H1 (cell line): ENCODE measurements at regions not wholly inside any gene's neighbourhood (a gene's known extent, or its start where the extent isn't known, plus 50 kb on each side); places are given as distances from the start of the nearest gene placed in this dataset.

ENCODE experiments used
- CTCF ChIA-PET: fragments of 300-600 bp; sonication (Branson Sonifier 250); formaldehyde crosslinking; loops from one replicate; lab custom pipeline; 2021; ENCODE audit not compliant: partially characterized antibody; lab: Charles Lee
- POLR2A ChIA-PET: fragments of 300-600 bp; sonication (Branson Sonifier 250); formaldehyde crosslinking; loops from one replicate; lab custom pipeline; 2021; ENCODE audit warnings: inconsistent platforms; ENCODE audit not compliant: partially characterized antibody; lab: Charles Lee
- DNase-seq, 2 experiments: peaks; one replicate each; pipeline versions ENCODE4 v3.0.0 to v3.0.0-alpha.2; 2010 to 2022; ENCODE audit warnings: low spot score in 2 of 2, low read depth in 1 of 2, mixed read lengths in 1 of 2
- FAIRE-seq: peaks from 2 replicates; lab custom pipeline; 2011; peaks lifted over from hg19 to GRCh38; lab: Jason Lieb, UNC
- H2AFZ ChIP-seq: 2 replicates; pipeline ENCODE4 v1.8.1; 2012; ENCODE audit warnings: low read length, inconsistent platforms
- H2AK5ac ChIP-seq: 2 replicates; pipeline ENCODE4 v1.6.1; 2013; ENCODE audit warnings: low read depth, low read length
- H2BK120ac ChIP-seq: replicated peaks from 2 replicates; pipeline ENCODE3; 2013; ENCODE audit warnings: low read depth, low read length, inconsistent platforms
- H2BK12ac ChIP-seq: 2 replicates; pipeline ENCODE4 v1.6.1; 2013; ENCODE audit warnings: low read depth, low read length
- H2BK15ac ChIP-seq: 2 replicates; pipeline ENCODE4 v1.6.1; 2013; ENCODE audit warnings: low read length
- H2BK20ac ChIP-seq: 2 replicates; pipeline ENCODE4 v1.6.1; 2013; ENCODE audit warnings: low read length
- H2BK5ac ChIP-seq: 2 replicates; pipeline ENCODE4 v1.6.1; 2013; ENCODE audit warnings: low read depth, low read length
- H3K14ac ChIP-seq: 2 replicates; pipeline ENCODE4 v1.6.1; 2013; ENCODE audit warnings: inconsistent platforms; ENCODE audit not compliant: insufficient read length
- H3K18ac ChIP-seq: 2 replicates; pipeline ENCODE4 v1.6.1; 2013; ENCODE audit warnings: low read length; ENCODE audit errors: extremely low read depth
- H3K23ac ChIP-seq: 2 replicates; pipeline ENCODE4 v1.6.1; 2013; ENCODE audit warnings: inconsistent platforms; ENCODE audit not compliant: insufficient read length
- H3K23me2 ChIP-seq: 2 replicates; pipeline ENCODE4 v1.6.1; 2013; ENCODE audit warnings: low read depth, low read length
- H3K27ac ChIP-seq: 2 replicates; pipeline ENCODE4 v1.6.1; 2011; ENCODE audit warnings: low read depth, low read length, inconsistent platforms
- H3K27me3 ChIP-seq, 4 experiments: replicated peaks in 1 of 4; 1 replicate in 1 of 4; 2 replicates in 3 of 4; pipeline versions ENCODE4 v1.6.1 to v1.8.1; 2011 to 2013; ENCODE audit warnings: low read length in 3 of 4, mild to moderate bottlenecking in 3 of 4, inconsistent platforms in 2 of 4, mixed read lengths in 2 of 4, moderate library complexity in 1 of 4; ENCODE audit not compliant: control insufficient read depth in 3 of 4, insufficient read depth in 3 of 4; ENCODE audit errors: extremely low read depth in 1 of 4
- H3K36me3 ChIP-seq, 4 experiments: 2 replicates each; pipeline versions ENCODE4 v1.6.1 to v1.8.1; 2011 to 2013; ENCODE audit warnings: mild to moderate bottlenecking in 4 of 4, low read length in 3 of 4, moderate library complexity in 2 of 4, control low read depth in 1 of 4, inconsistent platforms in 1 of 4; ENCODE audit not compliant: insufficient read depth in 4 of 4, control insufficient read depth in 2 of 4
- H3K4ac ChIP-seq: replicated peaks from 2 replicates; pipeline ENCODE3; 2013; ENCODE audit warnings: low read length, low read depth, mixed read lengths, inconsistent platforms; ENCODE audit not compliant: insufficient read length
- H3K4me1 ChIP-seq, 4 experiments: replicated peaks in 1 of 4; 1 replicate in 1 of 4; 2 replicates in 3 of 4; pipeline versions ENCODE4 v1.6.1 to v1.8.1; 2011 to 2013; ENCODE audit warnings: low read length in 3 of 4, inconsistent platforms in 2 of 4, mixed read lengths in 1 of 4; ENCODE audit not compliant: insufficient read depth in 4 of 4, control insufficient read depth in 3 of 4
- H3K4me2 ChIP-seq, 2 experiments: 2 replicates each; pipeline versions ENCODE4 v1.6.1 to v1.8.1; 2011 to 2013; ENCODE audit warnings: low read depth in 2 of 2, low read length in 2 of 2, control low read depth in 1 of 2, inconsistent platforms in 1 of 2, mild to moderate bottlenecking in 1 of 2; ENCODE audit not compliant: insufficient read depth in 1 of 2
- H3K4me3 ChIP-seq, 4 experiments: fragments of 200-600, 300-600 bp in 1 of 4; sonication (generic), shearing (Covaris generic), sonication (Bioruptor Twin) in 1 of 4; 2 replicates each; pipeline versions ENCODE4 v1.5.1 to v1.8.1; 2011 to 2016; ENCODE audit warnings: low read length in 4 of 4, low read depth in 3 of 4, control low read depth in 2 of 4, inconsistent platforms in 2 of 4, mild to moderate bottlenecking in 2 of 4, mixed read lengths in 1 of 4, moderate library complexity in 1 of 4; ENCODE audit not compliant: insufficient read depth in 2 of 4; ENCODE audit errors: extremely low read depth in 1 of 4
- H3K56ac ChIP-seq: replicated peaks from 2 replicates; pipeline ENCODE3; 2013; ENCODE audit warnings: low read depth, mild to moderate bottlenecking, mixed read lengths, low read length, inconsistent platforms; ENCODE audit not compliant: insufficient read length
- H3K79me1 ChIP-seq: 2 replicates; pipeline ENCODE4 v1.6.1; 2013; ENCODE audit warnings: low read depth, low read length, control low read depth
- H3K79me2 ChIP-seq, 2 experiments: 2 replicates each; pipeline versions ENCODE4 v1.6.1 to v1.8.1; 2012 to 2013; ENCODE audit warnings: low read length in 2 of 2, mild to moderate bottlenecking in 2 of 2, inconsistent platforms in 1 of 2; ENCODE audit not compliant: insufficient read depth in 2 of 2, control insufficient read depth in 1 of 2
- H3K9ac ChIP-seq, 4 experiments: replicated peaks in 1 of 4; 1 replicate in 1 of 4; 2 replicates in 3 of 4; pipeline versions ENCODE4 v1.6.1 to v1.8.1; 2011 to 2013; ENCODE audit warnings: low read depth in 3 of 4, low read length in 3 of 4, control low read depth in 2 of 4, mild to moderate bottlenecking in 2 of 4, moderate library complexity in 2 of 4, inconsistent platforms in 1 of 4; ENCODE audit errors: extremely low read depth in 1 of 4
- H3K9me3 ChIP-seq, 2 experiments: 2 replicates each; pipeline versions ENCODE4 v1.6.1 to v1.8.1; 2012 to 2013; ENCODE audit warnings: mild to moderate bottlenecking in 2 of 2, moderate library complexity in 2 of 2, control low read depth in 1 of 2, inconsistent platforms in 1 of 2, low read depth in 1 of 2, low read length in 1 of 2, mixed read lengths in 1 of 2; ENCODE audit not compliant: insufficient read depth in 2 of 2
- H4K20me1 ChIP-seq, 2 experiments: replicated peaks in 1 of 2; 2 replicates each; pipeline versions ENCODE3 to v1.8.1; 2011 to 2013; ENCODE audit warnings: inconsistent platforms in 2 of 2, low read length in 2 of 2, mild to moderate bottlenecking in 1 of 2; ENCODE audit not compliant: insufficient read depth in 2 of 2, control insufficient read depth in 1 of 2
- H4K5ac ChIP-seq: 2 replicates; pipeline ENCODE4 v1.6.1; 2013; ENCODE audit warnings: low read length, low read depth, mixed read lengths, inconsistent platforms; ENCODE audit not compliant: insufficient read length
- H4K8ac ChIP-seq: 2 replicates; pipeline ENCODE4 v1.8.0; 2013; ENCODE audit warnings: mild to moderate bottlenecking, moderate library complexity, low read length, inconsistent platforms; ENCODE audit not compliant: insufficient read depth; ENCODE audit errors: extremely low read depth
- H4K91ac ChIP-seq: replicated peaks from 2 replicates; pipeline ENCODE3; 2013; ENCODE audit warnings: low read length, mixed read lengths, inconsistent platforms; ENCODE audit not compliant: insufficient read length
- BCL11A ChIP-seq, 2 experiments: IDR thresholded peaks; one replicate each; pipeline ENCODE4 v1.6.1; 2011; ENCODE audit warnings: low read depth in 2 of 2, low read length in 2 of 2, mild to moderate bottlenecking in 2 of 2
- CREB1 ChIP-seq: IDR thresholded peaks from 2 replicates; pipeline ENCODE4 v1.6.1; 2012; ENCODE audit warnings: inconsistent platforms
- CTBP2 ChIP-seq: IDR thresholded peaks from 2 replicates; pipeline ENCODE4 v1.7.0; 2011; ENCODE audit warnings: borderline replicate concordance, mild to moderate bottlenecking, moderate library complexity, mixed read lengths, low read length; ENCODE audit not compliant: insufficient read depth, insufficient read length
- EZH2 ChIP-seq: fragments of 200-600 bp; sonication (generic); IDR thresholded peaks from 2 replicates; pipeline ENCODE4 v1.7.1; 2012; ENCODE audit warnings: low read depth, mild to moderate bottlenecking, moderate library complexity, low read length, inconsistent platforms; ENCODE audit not compliant: severe bottlenecking
- GABPA ChIP-seq: IDR thresholded peaks from 2 replicates; pipeline ENCODE4 v1.6.1; 2011; ENCODE audit warnings: mild to moderate bottlenecking, low read length, moderate library complexity, borderline replicate concordance; ENCODE audit not compliant: insufficient read depth
- HDAC2 ChIP-seq, 2 experiments: fragments of 300-600 bp in 1 of 2; sonication (generic) in 1 of 2; IDR thresholded peaks; 2 replicates each; pipeline ENCODE4 v1.6.1; 2011 to 2012; ENCODE audit warnings: low read depth in 2 of 2, low read length in 2 of 2, mild to moderate bottlenecking in 2 of 2, moderate library complexity in 2 of 2, borderline replicate concordance in 1 of 2, inconsistent platforms in 1 of 2
- JUN ChIP-seq: IDR thresholded peaks from 2 replicates; pipeline ENCODE4 v1.6.1; 2011; ENCODE audit warnings: low read depth, mild to moderate bottlenecking, improper control_type of control experiment, low read length
- JUND ChIP-seq: IDR thresholded peaks from 2 replicates; pipeline ENCODE4 v1.6.1; 2011; ENCODE audit warnings: mild to moderate bottlenecking, improper control_type of control experiment, low read length
- NRF1 ChIP-seq: IDR thresholded peaks from 2 replicates; pipeline ENCODE4 v1.6.1; 2011; ENCODE audit warnings: mild to moderate bottlenecking, low read depth, low read length, improper control_type of control experiment
- RNF2 ChIP-seq: fragments of 200-900, 300-1000 bp; sonication (generic); IDR thresholded peaks from 2 replicates; pipeline ENCODE4 v1.7.1; 2016; ENCODE audit warnings: borderline replicate concordance, low read depth, mild to moderate bottlenecking, antibody characterized with exemption, low read length; ENCODE audit not compliant: poor library complexity, severe bottlenecking; ENCODE audit errors: missing control alignments
- RXRA ChIP-seq: IDR thresholded peaks from 2 replicates; pipeline ENCODE4 v1.6.1; 2011; ENCODE audit warnings: low read depth, mild to moderate bottlenecking, low read length, moderate library complexity; ENCODE audit not compliant: insufficient read depth
- SAP30 ChIP-seq: fragments of 300-600 bp; sonication (generic); IDR thresholded peaks from 2 replicates; pipeline ENCODE4 v1.7.1; 2012; ENCODE audit warnings: low read length, moderate library complexity, mild to moderate bottlenecking, inconsistent platforms; ENCODE audit not compliant: insufficient read depth, insufficient replicate concordance
- TBP ChIP-seq: IDR thresholded peaks from 2 replicates; pipeline ENCODE4 v1.6.1; 2011; ENCODE audit warnings: low read depth, low read length, improper control_type of control experiment
- TCF12 ChIP-seq: IDR thresholded peaks from 2 replicates; pipeline ENCODE4 v1.6.1; 2011; ENCODE audit warnings: low read depth, mild to moderate bottlenecking, low read length
- WGBS, 2 experiments: shearing (Covaris generic) in 1 of 2; methylation state at CpG; one replicate each; pipeline versions ENCODE4 v1.1.6 to v1.1.7; 2013 to 2015; ENCODE audit warnings: low lambda C conversion rate in 2 of 2, mixed read lengths in 2 of 2, inconsistent platforms in 1 of 2, low coverage in 1 of 2, missing lambda C conversion rate in 1 of 2; ENCODE audit not compliant: insufficient replicate concordance in 2 of 2, insufficient coverage in 1 of 2, insufficient read length in 1 of 2; ENCODE audit errors: extremely low coverage in 1 of 2, missing lambda C conversion rate in 1 of 2; 5-methylcytosine and 5-hydroxymethylcytosine counted together

GRCh38 chr12:88935856-88936255 lies 355.6 kb upstream of the KITLG start:
- H3K23ac ChIP-seq, result no peak overlapping the region
- H2BK15ac ChIP-seq, result no peak overlapping the region
- no peaks in the 10 kb centered on the region; a peak in 1 of 7 replicates for H3K27me3 ChIP-seq
- H2BK12ac ChIP-seq, result no peak overlapping the region
- ChIA-PET POLR2A (no interaction called here), CTCF (interaction anchor here (2.9 kb wide), 1 partner anchor 11 kb away, joined by 9 read pairs; no protein-coding TSS in a partner anchor)
- H3K23me2 ChIP-seq, result no peaks in the 10 kb centered on the region
- H3K56ac ChIP-seq, result no peak overlapping the region
- no peak for FAIRE-seq
- no peak overlapping the region for H4K91ac ChIP-seq
- H2BK5ac ChIP-seq, result no peak overlapping the region
- H3K18ac ChIP-seq, result no peak overlapping the region
- no peak overlapping the region for H2BK20ac ChIP-seq
- no peak overlapping the region for H3K4me3 ChIP-seq
- no peak overlapping the region for H3K14ac ChIP-seq
- no peaks in the 10 kb centered on the region for H3K79me2 ChIP-seq
- H3K36me3 ChIP-seq, result no peaks in the 10 kb centered on the region
- H3K4me2 ChIP-seq, result no peak overlapping the region
- WGBS, 2 experiments, result 88% methylated on average over 3 of the region's 3 CpGs; no CpG with 5 or more reads in 1 of the 2 experiments
- DNase-seq, result no peak
- no peaks in the 10 kb centered on the region for H4K20me1 ChIP-seq
- H3K9me3 ChIP-seq, result no peaks in the 10 kb centered on the region
- H4K8ac ChIP-seq, result no peak overlapping the region
- no peak overlapping the region for H3K9ac ChIP-seq
- H3K4me1 ChIP-seq, result peaks cover 0 to 3% (median under 1%) of the 10 kb centered on the region in 4 experiments; a peak in 2 of 7 replicates
- 0 out of 2 replicates have a peak overlapping the region, but pooled peaks have one; percentile 26 for H2AFZ ChIP-seq
- H3K27ac ChIP-seq, result no peak overlapping the region
- H3K4ac ChIP-seq, result no peak overlapping the region
- H3K79me1 ChIP-seq, result no peaks in the 10 kb centered on the region
- H4K5ac ChIP-seq, result no peak overlapping the region
- no peak overlapping the region for H2AK5ac ChIP-seq
- no peak overlapping the region for H2BK120ac ChIP-seq
- TF ChIP-seq CREB1 (no peak), SAP30 (no peak), NRF1 (no peak), HDAC2 (IDR thresholded peaks at IDR 0.05; ENCODE audit: borderline replicate concordance in 1 of 2, low read depth in 2 of 2, low read length in 2 of 2) (no peak), JUN (no peak), TCF12 (no peak), CTBP2 (no peak), JUND (no peak), EZH2 (no peak), RNF2 (no peak), TBP (no peak), GABPA (no peak), RXRA (no peak), BCL11A (IDR thresholded peaks at IDR 0.05; ENCODE audit: low read depth in 2 of 2, low read length in 2 of 2) (no peak)
